CD14-positive monocyte (primary cell): ENCODE measurements at regions not wholly inside any gene's neighbourhood (a gene's known extent, or its start where the extent isn't known, plus 50 kb on each side); places are given as distances from the start of the nearest gene placed in this dataset.

Experiments
- DNase-seq, 3 donors: peaks; one replicate each; pipeline ENCODE4 v3.0.0-alpha.2; 2011 to 2022
- H2AFZ ChIP-seq: 2 replicates; pipeline ENCODE4 v1.6.0; 2012; ENCODE audit warnings: mild to moderate bottlenecking, low read depth, low read length, inconsistent platforms; ENCODE audit not compliant: insufficient read depth, poor library complexity, severe bottlenecking
- H3K27ac ChIP-seq, 2 donors: 1 replicate in 1 of 2; 2 replicates in 1 of 2; pipeline ENCODE4 v1.5.1; 2012 to 2013; ENCODE audit warnings: low read length in 2 of 2, control low read depth in 1 of 2, inconsistent platforms in 1 of 2, low read depth in 1 of 2, mild to moderate bottlenecking in 1 of 2
- H3K27me3 ChIP-seq, 2 donors: one replicate each; pipeline versions ENCODE4 v1.6.0 to v1.6.1; 2011 to 2013; ENCODE audit warnings: low read length in 2 of 2; ENCODE audit not compliant: control insufficient read depth in 2 of 2, insufficient read depth in 2 of 2
- H3K36me3 ChIP-seq, 2 donors: replicated peaks in 1 of 2; 1 replicate in 1 of 2; 2 replicates in 1 of 2; pipeline versions ENCODE4 v1.5.1 to v1.6.1; 2012 to 2013; ENCODE audit warnings: low read length in 2 of 2, control low read depth in 1 of 2, inconsistent platforms in 1 of 2, mild to moderate bottlenecking in 1 of 2; ENCODE audit not compliant: insufficient read depth in 2 of 2, control insufficient read depth in 1 of 2
- H3K4me1 ChIP-seq, 2 donors: 1 replicate in 1 of 2; 2 replicates in 1 of 2; pipeline versions ENCODE4 v1.5.1 to v1.6.1; 2012 to 2013; ENCODE audit warnings: low read length in 2 of 2, control low read depth in 1 of 2, inconsistent platforms in 1 of 2, mild to moderate bottlenecking in 1 of 2, moderate library complexity in 1 of 2; ENCODE audit not compliant: insufficient read depth in 2 of 2, control insufficient read depth in 1 of 2
- H3K4me2 ChIP-seq: replicated peaks from 2 replicates; pipeline ENCODE3; 2012; ENCODE audit warnings: low read length, moderate library complexity, mild to moderate bottlenecking; ENCODE audit not compliant: poor library complexity, severe bottlenecking; ENCODE audit errors: extremely low read depth
- H3K4me3 ChIP-seq, 3 experiments: fragments of 200-600 bp in 1 of 3; sonication (generic) in 1 of 3; replicated peaks in 1 of 3; 1 replicate in 2 of 3; 2 replicates in 1 of 3; pipeline ENCODE4 v1.5.1; 2011 to 2013; ENCODE audit warnings: low read length in 3 of 3, mild to moderate bottlenecking in 3 of 3, control low read depth in 2 of 3, low read depth in 2 of 3, inconsistent platforms in 1 of 3, moderate library complexity in 1 of 3
- H3K79me2 ChIP-seq: 2 replicates; pipeline ENCODE4 v1.6.0; 2012; ENCODE audit warnings: mild to moderate bottlenecking, control low read depth, inconsistent platforms, low read length, moderate library complexity; ENCODE audit not compliant: insufficient read depth
- H3K9ac ChIP-seq: 2 replicates; pipeline ENCODE4 v1.6.0; 2017; ENCODE audit warnings: low read length, mild to moderate bottlenecking; ENCODE audit not compliant: insufficient read depth, poor library complexity, severe bottlenecking
- H3K9me3 ChIP-seq, 2 donors: replicated peaks in 1 of 2; 1 replicate in 1 of 2; 2 replicates in 1 of 2; pipeline versions ENCODE4 v1.5.1 to v1.6.1; 2012 to 2013; ENCODE audit warnings: low read length in 2 of 2, control low read depth in 1 of 2; ENCODE audit not compliant: control insufficient read depth in 1 of 2, insufficient read depth in 1 of 2
- H4K20me1 ChIP-seq: 2 replicates; pipeline ENCODE4 v1.6.0; 2012; ENCODE audit warnings: mild to moderate bottlenecking, low read length, control low read depth, moderate library complexity; ENCODE audit not compliant: insufficient read depth
- H3K27ac Mint-ChIP-seq, 7 donors: one replicate each; pipeline ENCODE4 v1.8.0; 2020; ENCODE audit warnings: mild to moderate bottlenecking in 7 of 7, mixed read lengths in 7 of 7, moderate library complexity in 6 of 7, inconsistent platforms in 2 of 7
- H3K27me3 Mint-ChIP-seq, 3 donors: one replicate each; pipeline ENCODE4 v1.8.0; 2021 to 2022; ENCODE audit warnings: low read depth in 3 of 3, mild to moderate bottlenecking in 3 of 3, mixed read lengths in 3 of 3, moderate library complexity in 3 of 3, inconsistent platforms in 1 of 3
- H3K36me3 Mint-ChIP-seq, 2 donors: one replicate each; pipeline ENCODE4 v1.8.0; 2020; ENCODE audit warnings: mixed read lengths in 2 of 2, inconsistent platforms in 1 of 2, mild to moderate bottlenecking in 1 of 2
- H3K4me1 Mint-ChIP-seq: one replicate; pipeline ENCODE4 v1.8.0; 2020; ENCODE audit warnings: mild to moderate bottlenecking, mixed read lengths
- H3K4me3 Mint-ChIP-seq, 2 donors: one replicate each; pipeline ENCODE4 v1.8.0; 2020; ENCODE audit warnings: mild to moderate bottlenecking in 2 of 2, mixed read lengths in 2 of 2, moderate library complexity in 1 of 2
- H3K9me3 Mint-ChIP-seq, 7 donors: one replicate each; pipeline ENCODE4 v1.8.0; 2020 to 2022; ENCODE audit warnings: mixed read lengths in 7 of 7, mild to moderate bottlenecking in 6 of 7, moderate library complexity in 6 of 7, inconsistent platforms in 2 of 7
- WGBS: methylation state at CpG from one replicate; pipeline ENCODE4 v1.1.5; 2013; ENCODE audit warnings: missing lambda C conversion rate; ENCODE audit not compliant: insufficient coverage; 5-methylcytosine and 5-hydroxymethylcytosine counted together
- intact Hi-C, 2 donors: fragments of 100-400 bp; cut with micrococcal nuclease; formaldehyde crosslinking; loops; one replicate each; pipeline versions ENCODE4 v1.15.0 to v1.15.1; 2023
- TF ChIP-seq, protein P1 (sequence below): fragments of 200-600 bp; IDR thresholded peaks from one replicate; pipeline ENCODE4 v1.8.0; 2022; ENCODE audit warnings: antibody characterized with exemption, mild to moderate bottlenecking

GRCh38 chr4:127307996-127308395 is 324.8 kb upstream of the INTU start:
- WGBS: 100% methylated on average over 1 of the region's 3 CpGs
- Histone ChIP-seq H3K9ac (no peak overlapping the region), H3K9me3 (peaks cover 10% of the 10 kb centered on the region in 2 donors), H3K27me3 (no peaks in the 10 kb centered on the region), H4K20me1 (no peaks in the 10 kb centered on the region), H3K27ac (no peak overlapping the region), H3K4me3 (no peak overlapping the region), H3K4me1 (no peaks in the 10 kb centered on the region), H3K36me3 (no peaks in the 10 kb centered on the region), H3K79me2 (no peaks in the 10 kb centered on the region), H2AFZ (no peak overlapping the region), H3K4me2 (no peak overlapping the region)
- Mint-ChIP-seq H3K4me1 (no peaks in the 10 kb centered on the region), H3K36me3 (no peaks in the 10 kb centered on the region), H3K27me3 (no peaks in the 10 kb centered on the region), H3K4me3 (no peak overlapping the region), H3K9me3 (peaks cover 0 to 10% (median 5%) of the 10 kb centered on the region in 7 donors), H3K27ac (no peak overlapping the region)
- TF ChIP-seq, protein P1, sequence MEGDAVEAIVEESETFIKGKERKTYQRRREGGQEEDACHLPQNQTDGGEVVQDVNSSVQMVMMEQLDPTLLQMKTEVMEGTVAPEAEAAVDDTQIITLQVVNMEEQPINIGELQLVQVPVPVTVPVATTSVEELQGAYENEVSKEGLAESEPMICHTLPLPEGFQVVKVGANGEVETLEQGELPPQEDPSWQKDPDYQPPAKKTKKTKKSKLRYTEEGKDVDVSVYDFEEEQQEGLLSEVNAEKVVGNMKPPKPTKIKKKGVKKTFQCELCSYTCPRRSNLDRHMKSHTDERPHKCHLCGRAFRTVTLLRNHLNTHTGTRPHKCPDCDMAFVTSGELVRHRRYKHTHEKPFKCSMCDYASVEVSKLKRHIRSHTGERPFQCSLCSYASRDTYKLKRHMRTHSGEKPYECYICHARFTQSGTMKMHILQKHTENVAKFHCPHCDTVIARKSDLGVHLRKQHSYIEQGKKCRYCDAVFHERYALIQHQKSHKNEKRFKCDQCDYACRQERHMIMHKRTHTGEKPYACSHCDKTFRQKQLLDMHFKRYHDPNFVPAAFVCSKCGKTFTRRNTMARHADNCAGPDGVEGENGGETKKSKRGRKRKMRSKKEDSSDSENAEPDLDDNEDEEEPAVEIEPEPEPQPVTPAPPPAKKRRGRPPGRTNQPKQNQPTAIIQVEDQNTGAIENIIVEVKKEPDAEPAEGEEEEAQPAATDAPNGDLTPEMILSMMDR: no peak
- intact Hi-C loops: no loop called here
- DNase-seq: no peak

- no peak overlapping the region for H2AFZ ChIP-seq
- Mint-ChIP-seq H3K9me3 (peaks cover 0 to 18% (median 6%) of the 10 kb centered on the region in 7 donors), H3K36me3 (no peaks in the 10 kb centered on the region), H3K4me3 (no peak overlapping the region), H3K4me1 (no peaks in the 10 kb centered on the region), H3K27me3 (no peaks in the 10 kb centered on the region), H3K27ac (no peak overlapping the region)
- H3K27ac ChIP-seq: no peak overlapping the region
- H3K4me2 ChIP-seq: no peak overlapping the region
- H3K36me3 ChIP-seq: no peaks in the 10 kb centered on the region
- no peaks in the 10 kb centered on the region for H4K20me1 ChIP-seq
- H3K9ac ChIP-seq: no peak overlapping the region
- no peak for DNase-seq
- intact Hi-C loops: no loop called here
- peaks cover 10 to 16% of the 10 kb centered on the region in 2 donors for H3K9me3 ChIP-seq
- H3K4me3 ChIP-seq: no peak overlapping the region
- WGBS: 83% methylated on average over 3 of the region's 3 CpGs
- no peaks in the 10 kb centered on the region for H3K4me1 ChIP-seq
- TF ChIP-seq, protein P1: no peak
- H3K27me3 ChIP-seq: no peaks in the 10 kb centered on the region
- no peaks in the 10 kb centered on the region for H3K79me2 ChIP-seq
Measured at GRCh38 chr4:127309369-127310102, 323.2 kb upstream of the INTU start.
